VCaP (cell line): ENCODE measurements at regions not wholly inside any gene's neighbourhood (a gene's known extent, or its start where the extent isn't known, plus 50 kb on each side); places are given as distances from the start of the nearest gene placed in this dataset.

Source experiments
- H3K27ac ChIP-seq: fragments of 450-650 bp; 2 replicates; pipeline ENCODE4 v1.5.1; 2017
- TF ChIP-seq, protein P1 (sequence below): fragments of 450-650 bp; conservative IDR thresholded peaks from 2 replicates; pipeline ENCODE4 v1.5.1; 2017; ENCODE audit warnings: mild to moderate bottlenecking, moderate library complexity

DNA sequence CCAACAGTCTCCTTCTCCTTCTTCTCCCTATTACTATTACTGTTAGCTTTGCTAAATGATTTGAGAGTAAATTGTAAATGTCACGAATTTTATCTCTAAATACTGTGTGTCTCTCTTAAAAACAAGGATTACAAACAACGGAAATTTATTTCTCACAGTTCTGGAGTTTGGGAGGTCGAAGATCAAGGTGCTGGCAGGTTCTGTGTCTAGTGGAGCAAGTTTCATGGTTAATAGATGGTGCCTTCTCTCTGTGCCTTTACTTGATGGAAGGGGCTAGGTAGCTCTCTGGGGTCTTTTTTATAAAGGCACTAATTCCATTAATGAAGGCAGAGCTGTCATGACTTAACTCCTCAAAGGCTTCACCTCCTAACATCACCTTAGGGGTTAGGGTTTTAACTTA lies 237.9 kb downstream of the MAN2A1 start:
- TF ChIP-seq, protein P1, sequence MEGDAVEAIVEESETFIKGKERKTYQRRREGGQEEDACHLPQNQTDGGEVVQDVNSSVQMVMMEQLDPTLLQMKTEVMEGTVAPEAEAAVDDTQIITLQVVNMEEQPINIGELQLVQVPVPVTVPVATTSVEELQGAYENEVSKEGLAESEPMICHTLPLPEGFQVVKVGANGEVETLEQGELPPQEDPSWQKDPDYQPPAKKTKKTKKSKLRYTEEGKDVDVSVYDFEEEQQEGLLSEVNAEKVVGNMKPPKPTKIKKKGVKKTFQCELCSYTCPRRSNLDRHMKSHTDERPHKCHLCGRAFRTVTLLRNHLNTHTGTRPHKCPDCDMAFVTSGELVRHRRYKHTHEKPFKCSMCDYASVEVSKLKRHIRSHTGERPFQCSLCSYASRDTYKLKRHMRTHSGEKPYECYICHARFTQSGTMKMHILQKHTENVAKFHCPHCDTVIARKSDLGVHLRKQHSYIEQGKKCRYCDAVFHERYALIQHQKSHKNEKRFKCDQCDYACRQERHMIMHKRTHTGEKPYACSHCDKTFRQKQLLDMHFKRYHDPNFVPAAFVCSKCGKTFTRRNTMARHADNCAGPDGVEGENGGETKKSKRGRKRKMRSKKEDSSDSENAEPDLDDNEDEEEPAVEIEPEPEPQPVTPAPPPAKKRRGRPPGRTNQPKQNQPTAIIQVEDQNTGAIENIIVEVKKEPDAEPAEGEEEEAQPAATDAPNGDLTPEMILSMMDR = no peak
- no peak overlapping the region for H3K27ac ChIP-seq

DNA sequence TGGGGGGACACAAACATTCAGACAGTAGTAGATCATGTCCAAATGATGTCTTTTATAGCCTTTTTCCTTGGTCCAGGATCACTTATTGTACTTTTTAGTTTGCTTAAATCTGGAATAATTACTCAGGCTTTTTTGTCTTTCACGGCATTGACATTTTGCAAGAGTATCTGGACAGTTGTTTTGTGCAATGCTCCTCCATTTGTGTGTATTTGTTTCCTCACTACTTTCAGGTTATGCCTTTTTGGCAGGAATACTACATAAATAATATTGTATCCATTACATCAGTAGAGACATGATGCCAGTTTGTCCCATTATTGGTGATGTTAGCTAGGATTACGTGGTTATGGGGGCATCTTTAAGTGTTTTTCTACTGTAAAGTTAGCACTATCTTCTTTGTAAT lies 238.3 kb downstream of the MAN2A1 start:
- no peak overlapping the region for H3K27ac ChIP-seq

DNA sequence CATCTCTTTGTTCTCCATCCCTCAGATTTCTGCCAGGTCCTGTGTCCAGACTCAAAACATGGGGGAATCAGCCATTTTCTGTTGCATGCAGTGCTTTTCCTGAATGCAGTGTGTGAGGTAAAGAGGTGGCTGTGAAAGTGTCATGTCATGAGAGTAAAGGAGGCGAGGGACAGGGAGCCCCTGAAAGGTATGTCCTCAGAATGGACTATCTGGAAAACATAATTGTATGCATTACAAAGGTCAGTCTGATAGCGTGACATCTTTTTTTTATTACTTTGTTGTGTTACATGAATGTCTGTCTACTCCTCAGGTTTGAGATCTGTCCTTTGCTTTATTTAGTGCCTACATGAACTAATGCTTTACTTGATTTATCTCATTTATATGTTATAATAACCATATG lies 239.1 kb downstream of the MAN2A1 start:
- TF ChIP-seq, protein P1 = no peak

More for the DNA sequence above, 238.3 kb downstream of the MAN2A1 start:
- TF ChIP-seq, protein P1 = no peak

DNA sequence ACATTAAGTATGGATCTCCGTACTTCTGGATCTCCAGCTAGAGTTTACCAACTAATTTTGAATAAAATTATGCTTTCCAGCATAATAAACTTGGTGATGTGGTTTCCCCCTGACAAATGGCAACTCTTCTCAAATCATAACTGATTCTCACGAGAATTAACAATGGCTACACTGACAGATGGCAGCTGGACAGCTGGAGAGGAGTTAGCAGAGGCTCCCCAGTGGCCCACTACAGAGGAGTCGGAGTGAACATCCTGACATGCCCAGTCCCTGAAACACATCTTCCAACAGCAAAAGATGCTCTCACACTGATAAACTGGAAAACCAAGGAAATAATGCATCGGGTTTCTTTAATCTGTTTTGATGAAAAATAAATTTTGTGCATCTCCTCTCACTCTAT lies 239.6 kb downstream of the MAN2A1 start:
- H3K27ac ChIP-seq = no peak overlapping the region
- TF ChIP-seq, protein P1 = no peak

More for the DNA sequence above, 239.1 kb downstream of the MAN2A1 start:
- H3K27ac ChIP-seq = no peak overlapping the region

DNA sequence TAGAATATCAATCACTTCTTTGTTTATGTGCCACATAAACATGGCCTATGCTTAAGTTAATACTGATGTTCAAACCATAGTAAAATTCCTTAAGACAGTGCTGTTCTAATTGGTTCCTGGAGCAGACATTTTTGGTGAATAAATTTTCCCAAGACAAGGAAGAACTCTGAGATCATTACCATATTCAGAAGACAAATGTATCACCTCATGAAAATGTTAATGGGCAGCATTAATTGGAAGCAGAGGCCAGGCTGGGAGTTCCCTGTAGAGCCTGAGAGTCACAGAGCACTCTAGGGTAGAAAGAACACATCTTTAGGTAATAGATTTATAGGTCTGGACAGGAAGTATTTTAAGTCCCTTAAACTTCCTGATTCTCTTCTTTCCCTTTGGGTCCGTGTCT lies 240.2 kb downstream of the MAN2A1 start:
- no peak overlapping the region for H3K27ac ChIP-seq
- TF ChIP-seq, protein P1 = no peak

DNA sequence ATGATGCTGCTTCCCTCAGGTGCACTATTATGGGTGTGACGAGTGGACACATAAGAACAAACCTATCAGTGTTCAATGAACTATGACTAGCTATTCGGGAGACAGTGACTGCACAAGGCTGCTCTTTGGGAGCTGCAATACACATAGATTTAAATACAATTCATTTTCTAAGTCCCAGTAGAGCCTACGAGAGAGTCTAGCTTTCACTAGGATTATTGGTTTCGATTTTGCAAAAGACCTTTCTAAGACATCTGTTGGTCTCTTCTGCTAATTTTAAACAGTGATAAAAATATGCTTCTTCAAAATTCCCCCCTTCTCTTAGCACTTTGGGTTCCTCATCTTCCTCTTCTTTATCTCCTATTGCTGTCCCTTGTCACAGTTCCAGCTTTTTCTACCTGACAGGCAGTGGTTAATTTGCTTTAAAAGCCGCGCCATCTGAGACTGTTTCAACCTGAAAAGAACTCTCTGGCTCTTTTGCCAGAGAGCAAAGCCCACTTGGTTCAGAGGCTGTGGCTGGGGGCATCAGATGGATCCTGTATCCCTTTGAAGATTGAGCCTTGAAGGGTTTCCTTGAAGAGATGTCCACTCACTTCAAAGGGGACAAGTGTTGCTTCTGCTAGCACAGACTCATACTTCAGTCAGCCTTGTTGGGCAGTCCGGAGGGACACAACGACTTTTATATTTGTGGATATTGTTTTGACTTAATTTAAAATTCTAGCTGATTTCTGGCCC lies 241.5 kb downstream of the MAN2A1 start:
- TF ChIP-seq, protein P1 = no peak
- H3K27ac ChIP-seq = no peak overlapping the region

DNA sequence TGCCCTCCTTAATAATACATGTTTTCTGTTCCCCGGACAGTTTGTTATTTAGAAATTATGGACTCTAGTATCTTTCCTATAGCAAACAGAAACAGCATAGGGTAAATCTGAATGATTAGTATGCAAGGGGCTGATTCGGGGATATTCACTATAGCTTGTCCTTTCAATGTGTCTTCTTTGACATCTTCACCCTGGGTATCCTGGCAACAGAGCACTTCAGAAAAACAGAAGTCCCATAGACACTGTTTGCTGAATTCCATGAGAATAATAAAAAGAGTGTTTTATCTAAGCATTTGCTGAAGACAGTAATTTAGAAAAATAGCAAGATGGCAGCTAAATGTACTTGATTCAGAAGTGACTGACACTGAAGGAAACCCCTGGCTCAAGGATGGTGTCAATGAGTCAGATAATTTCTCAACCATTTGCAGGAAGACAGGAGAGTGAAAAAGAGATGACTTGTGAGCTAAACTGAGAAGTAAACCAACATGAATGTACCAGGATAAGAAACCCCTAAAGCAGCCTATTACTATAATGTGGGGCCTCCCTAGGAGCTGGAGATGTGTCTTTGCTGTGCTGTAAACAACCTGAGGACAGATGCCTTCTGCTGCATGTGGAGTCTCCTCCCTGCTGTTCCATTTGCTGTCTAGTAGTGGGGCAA lies 246.2 kb downstream of the MAN2A1 start:
- H3K27ac ChIP-seq = no peak overlapping the region
- TF ChIP-seq, protein P1 = no peak
